Sigmoid colon (tissue), 6 donors: ENCODE measurements at regions not wholly inside any gene's neighbourhood (a gene's known extent, or its start where the extent isn't known, plus 50 kb on each side); places are given as distances from the start of the nearest gene placed in this dataset.

Experiments
- DNase-seq: peaks from one replicate; pipeline ENCODE4 v3.0.0-alpha.2; 2019
- H3K27ac ChIP-seq, 4 donors: fragments of 200-600 bp; sonication (generic); one replicate each; pipeline ENCODE4 v1.5.1; 2016 to 2019; ENCODE audit warnings: mild to moderate bottlenecking in 1 of 4
- H3K27me3 ChIP-seq, 3 donors: fragments of 200-600 bp; sonication (generic); one replicate each; pipeline ENCODE4 v1.5.1; 2019; ENCODE audit warnings: mild to moderate bottlenecking in 1 of 3
- H3K36me3 ChIP-seq, 4 donors: fragments of 200-600 bp; sonication (generic); one replicate each; pipeline ENCODE4 v1.5.1; 2016 to 2019
- H3K4me1 ChIP-seq, 4 donors: fragments of 200-600 bp; sonication (generic); one replicate each; pipeline ENCODE4 v1.5.1; 2017 to 2019
- H3K4me3 ChIP-seq, 4 donors: fragments of 200-600 bp; sonication (generic); one replicate each; pipeline ENCODE4 v1.5.1; 2017 to 2019; ENCODE audit warnings: mild to moderate bottlenecking in 2 of 4, moderate library complexity in 1 of 4
- H3K9me3 ChIP-seq, 4 donors: fragments of 200-600 bp in 3 of 4; sonication (generic) in 3 of 4; one replicate each; pipeline versions ENCODE4 v1.5.1 to v1.6.1; 2013 to 2019
- CTCF ChIP-seq, 4 experiments: fragments of 450-650 bp in 3 of 4; fragments of 200-600 bp in 1 of 4; IDR thresholded peaks; one replicate each; pipeline ENCODE4 v1.5.1; 2016 to 2019; ENCODE audit warnings: antibody characterized with exemption in 4 of 4, mild to moderate bottlenecking in 3 of 4, moderate library complexity in 2 of 4
- EP300 ChIP-seq, 4 donors: sonication (generic); formaldehyde crosslinking; IDR thresholded peaks; one replicate each; pipeline ENCODE4 v1.6.1; 2017; ENCODE audit warnings: antibody characterized with exemption in 4 of 4
- POLR2A ChIP-seq, 2 donors: fragments of 450-650 bp; IDR thresholded peaks; one replicate each; pipeline ENCODE4 v1.6.1; 2016; ENCODE audit warnings: antibody characterized with exemption in 2 of 2, mild to moderate bottlenecking in 2 of 2, moderate library complexity in 2 of 2
- POLR2AphosphoS5 ChIP-seq, 4 donors: sonication (generic); formaldehyde crosslinking; IDR thresholded peaks; one replicate each; pipeline ENCODE4 v1.6.1; 2017; ENCODE audit warnings: antibody characterized with exemption in 4 of 4
- WGBS, 2 donors: extraction: QIAGEN DNeasy Blood & Tissue Kit; methylation state at CpG; one replicate each; pipeline ENCODE4 v1.1.7; 2013; 5-methylcytosine and 5-hydroxymethylcytosine counted together
- intact Hi-C: fragments of 100-400 bp; cut with DNase I; formaldehyde crosslinking; loops from one replicate; pipeline ENCODE4 v1.15.1; 2023
- donor health status: healthy with polysubstance abuse.
- donor health status: healthy.

- no peaks in the 10 kb centered on the region for H3K36me3 ChIP-seq
- DNase-seq: no peak
- H3K27ac ChIP-seq: no peak overlapping the region
- WGBS, 2 donors: 54 to 58% methylated on average over 2 of the region's 2 CpGs
- TF ChIP-seq EP300 (IDR thresholded peaks at IDR 0.05): no peak
- no peak for TF ChIP-seq POLR2A (IDR thresholded peaks at IDR 0.05)
- no peak for TF ChIP-seq CTCF (IDR thresholded peaks at IDR 0.05)
- TF ChIP-seq POLR2AphosphoS5 (IDR thresholded peaks at IDR 0.05): no peak
- no peaks in the 10 kb centered on the region for H3K27me3 ChIP-seq
- intact Hi-C loops: no loop called here
- no peak overlapping the region for H3K4me3 ChIP-seq
- no peaks in the 10 kb centered on the region for H3K4me1 ChIP-seq
- no peaks in the 10 kb centered on the region for H3K9me3 ChIP-seq
Measured at GRCh38 chr10:53697038-53697437, 924.5 kb upstream of the MBL2 start.

- Histone ChIP-seq H3K27ac (no peak overlapping the region), H3K4me1 (no peaks in the 10 kb centered on the region), H3K27me3 (no peaks in the 10 kb centered on the region), H3K4me3 (no peak overlapping the region), H3K9me3 (no peaks in the 10 kb centered on the region), H3K36me3 (no peaks in the 10 kb centered on the region)
- WGBS, 2 donors: 18 to 52% methylated on average over 5 of the region's 5 CpGs
- DNase-seq: no peak
- intact Hi-C loops: no loop called here
- TF ChIP-seq CTCF (IDR thresholded peaks at IDR 0.05) (no peak), EP300 (IDR thresholded peaks at IDR 0.05) (no peak), POLR2AphosphoS5 (IDR thresholded peaks at IDR 0.05) (no peak), POLR2A (IDR thresholded peaks at IDR 0.05) (no peak)
Measured at GRCh38 chr10:53690524-53691240, 918.1 kb upstream of the MBL2 start.

GRCh38 chr10:53687800-53688199 is 915.2 kb upstream of the MBL2 start:
- Histone ChIP-seq H3K36me3 (no peaks in the 10 kb centered on the region), H3K27me3 (no peaks in the 10 kb centered on the region), H3K4me3 (no peak overlapping the region), H3K27ac (no peak overlapping the region), H3K4me1 (no peaks in the 10 kb centered on the region), H3K9me3 (no peaks in the 10 kb centered on the region)
- intact Hi-C loops: no loop called here
- DNase-seq: no peak
- TF ChIP-seq POLR2A (IDR thresholded peaks at IDR 0.05): no peak
- TF ChIP-seq CTCF (IDR thresholded peaks at IDR 0.05): no peak
- TF ChIP-seq EP300 (IDR thresholded peaks at IDR 0.05): no peak
- 86 to 92% methylated on average over 1 of the region's 1 CpG for WGBS, 2 donors

- 92% methylated on average over 2 of the region's 2 CpGs for WGBS, 2 donors
- Histone ChIP-seq H3K9me3 (no peaks in the 10 kb centered on the region), H3K4me1 (no peaks in the 10 kb centered on the region), H3K4me3 (no peak overlapping the region), H3K27ac (no peak overlapping the region), H3K36me3 (no peaks in the 10 kb centered on the region), H3K27me3 (no peaks in the 10 kb centered on the region)
- TF ChIP-seq EP300 (IDR thresholded peaks at IDR 0.05): no peak
- no peak for TF ChIP-seq CTCF (IDR thresholded peaks at IDR 0.05)
- TF ChIP-seq POLR2AphosphoS5 (IDR thresholded peaks at IDR 0.05): no peak
- no peak for TF ChIP-seq POLR2A (IDR thresholded peaks at IDR 0.05)
- intact Hi-C loops: no loop called here
- no peak for DNase-seq
Measured at GRCh38 chr10:53682885-53683284, 910.3 kb upstream of the MBL2 start.

GRCh38 chr10:53682458-53682857 is 909.9 kb upstream of the MBL2 start:
- TF ChIP-seq EP300 (IDR thresholded peaks at IDR 0.05): no peak
- no peak for TF ChIP-seq CTCF (IDR thresholded peaks at IDR 0.05)
- TF ChIP-seq POLR2AphosphoS5 (IDR thresholded peaks at IDR 0.05): no peak
- no peak for TF ChIP-seq POLR2A (IDR thresholded peaks at IDR 0.05)
- Histone ChIP-seq H3K9me3 (no peaks in the 10 kb centered on the region), H3K27ac (no peak overlapping the region), H3K36me3 (no peaks in the 10 kb centered on the region), H3K4me1 (no peaks in the 10 kb centered on the region), H3K4me3 (no peak overlapping the region), H3K27me3 (no peaks in the 10 kb centered on the region)
- DNase-seq: no peak
- intact Hi-C loops: no loop called here
- 94 to 97% methylated on average over 7 of the region's 7 CpGs for WGBS, 2 donors
